ENCODE measurements at regions not wholly inside any gene's neighbourhood (a gene's known extent, or its start where the extent isn't known, plus 50 kb on each side); places are given as distances from the start of the nearest gene placed in this dataset.
"Not testable (repeated sequence)": the region's sequence is repeated elsewhere in the genome, so short reads cannot be mapped to it uniquely, and the experiment has no call there.

GRCh38 chr4:26242451-26242850 lies 78.4 kb upstream of the RBPJ start:
- peaks cover 10% of the 10 kb centered on the region for H3K27me3 Mint-ChIP-seq (ENCODE audit: low read depth)
- POLR2A ChIA-PET: no interaction called here
- H3K4me3 Mint-ChIP-seq: no peak overlapping the region

GRCh38 chr4:26244138-26244537 lies 76.7 kb upstream of the RBPJ start:
- H3K36me3 Mint-ChIP-seq (ENCODE audit: low read depth); H3K4me1 Mint-ChIP-seq (ENCODE audit: low read depth); DNase-seq; H3K27me3 Mint-ChIP-seq (ENCODE audit: low read depth); H3K4me3 Mint-ChIP-seq; H3K9me3 Mint-ChIP-seq (ENCODE audit: insufficient read depth); POLR2A ChIA-PET; CTCF ChIA-PET; ATAC-seq; H3K27ac Mint-ChIP-seq: not testable (repeated sequence)

More at GRCh38 chr4:26242451-26242850, 78.4 kb upstream of the RBPJ start:
- DNase-seq: no peak
- Mint-ChIP-seq H3K27ac (no peak overlapping the region), H3K9me3 (ENCODE audit: insufficient read depth) (no peaks in the 10 kb centered on the region), H3K36me3 (ENCODE audit: low read depth) (no peaks in the 10 kb centered on the region), H3K4me1 (ENCODE audit: low read depth) (no peaks in the 10 kb centered on the region)
- CTCF ChIA-PET: no interaction called here
- ATAC-seq: no peak

GRCh38 chr4:26248647-26249046 lies 72.2 kb upstream of the RBPJ start:
- Mint-ChIP-seq H3K9me3 (ENCODE audit: insufficient read depth) (no peaks in the 10 kb centered on the region), H3K27me3 (ENCODE audit: low read depth) (peaks cover 5% of the 10 kb centered on the region), H3K36me3 (ENCODE audit: low read depth) (no peaks in the 10 kb centered on the region), H3K4me1 (ENCODE audit: low read depth) (peaks cover 3% of the 10 kb centered on the region), H3K27ac (no peak overlapping the region), H3K4me3 (no peak overlapping the region)
- ATAC-seq: no peak
- DNase-seq: no peak
- POLR2A ChIA-PET: interaction anchor here (0.6 kb wide), 1 partner anchor 385 kb away, joined by 3 read pairs; no protein-coding TSS in a partner anchor
- CTCF ChIA-PET: no interaction called here

GRCh38 chr4:26252349-26253025 lies 68.3 kb upstream of the RBPJ start:
- ATAC-seq (no peak), DNase-seq (no peak)
- ChIA-PET POLR2A (no interaction called here), CTCF (no interaction called here)
- Mint-ChIP-seq H3K4me3 (no peak overlapping the region), H3K27me3 (ENCODE audit: low read depth) (peaks cover 4% of the 10 kb centered on the region), H3K27ac (no peak overlapping the region), H3K9me3 (ENCODE audit: insufficient read depth) (no peaks in the 10 kb centered on the region), H3K4me1 (ENCODE audit: low read depth) (peaks cover 3% of the 10 kb centered on the region), H3K36me3 (ENCODE audit: low read depth) (no peaks in the 10 kb centered on the region)

GRCh38 chr4:26253968-26254367 lies 66.8 kb upstream of the RBPJ start:
- no peaks in the 10 kb centered on the region for H3K27me3 Mint-ChIP-seq (ENCODE audit: low read depth)
- ChIA-PET POLR2A (no interaction called here), CTCF (interaction anchor here (0.7 kb wide), 1 partner anchor 9 kb away, joined by 3 read pairs; no protein-coding TSS in a partner anchor)
- DNase-seq: no peak
- no peak for ATAC-seq
- H3K27ac Mint-ChIP-seq: no peak overlapping the region
- H3K9me3 Mint-ChIP-seq (ENCODE audit: insufficient read depth): no peaks in the 10 kb centered on the region
- no peak overlapping the region for H3K4me3 Mint-ChIP-seq
- peaks cover 3% of the 10 kb centered on the region for H3K4me1 Mint-ChIP-seq (ENCODE audit: low read depth)
- H3K36me3 Mint-ChIP-seq (ENCODE audit: low read depth): no peaks in the 10 kb centered on the region

GRCh38 chr4:26255989-26256388 lies 64.8 kb upstream of the RBPJ start:
- H3K36me3 Mint-ChIP-seq (ENCODE audit: low read depth): no peaks in the 10 kb centered on the region
- CTCF ChIA-PET: interaction anchor here (1.0 kb wide), 1 partner anchor 69 kb away, joined by 3 read pairs; no protein-coding TSS in a partner anchor
- DNase-seq (no peak), ATAC-seq (no peak)
- H3K27me3 Mint-ChIP-seq (ENCODE audit: low read depth): peaks cover 5% of the 10 kb centered on the region
- POLR2A ChIA-PET: no interaction called here
- H3K9me3 Mint-ChIP-seq (ENCODE audit: insufficient read depth): peaks cover 9% of the 10 kb centered on the region
- H3K27ac Mint-ChIP-seq: no peak overlapping the region
- peaks cover 3% of the 10 kb centered on the region for H3K4me1 Mint-ChIP-seq (ENCODE audit: low read depth)
- H3K4me3 Mint-ChIP-seq: no peak overlapping the region

- H3K4me3 Mint-ChIP-seq; H3K9me3 Mint-ChIP-seq (ENCODE audit: insufficient read depth); H3K36me3 Mint-ChIP-seq (ENCODE audit: low read depth); POLR2A ChIA-PET; DNase-seq; CTCF ChIA-PET; H3K4me1 Mint-ChIP-seq (ENCODE audit: low read depth); ATAC-seq; H3K27ac Mint-ChIP-seq: not testable (repeated sequence)
- peaks cover 12% of the 10 kb centered on the region for H3K27me3 Mint-ChIP-seq (ENCODE audit: low read depth)
Measured at GRCh38 chr4:26257444-26257843, 63.4 kb upstream of the RBPJ start.

- DNase-seq (no peak), ATAC-seq (no peak)
- Mint-ChIP-seq H3K36me3 (ENCODE audit: low read depth) (no peaks in the 10 kb centered on the region), H3K4me1 (ENCODE audit: low read depth) (no peaks in the 10 kb centered on the region), H3K9me3 (ENCODE audit: insufficient read depth) (peaks cover 9% of the 10 kb centered on the region), H3K4me3 (no peak overlapping the region), H3K27ac (no peak overlapping the region), H3K27me3 (ENCODE audit: low read depth) (peaks cover 15% of the 10 kb centered on the region)
- ChIA-PET CTCF (no interaction called here), POLR2A (no interaction called here)
Measured at GRCh38 chr4:26257850-26258249, 63.0 kb upstream of the RBPJ start.

GRCh38 chr4:26260571-26260970 lies 60.2 kb upstream of the RBPJ start:
- DNase-seq: no peak
- no peak for ATAC-seq
- peaks cover 9% of the 10 kb centered on the region for H3K9me3 Mint-ChIP-seq (ENCODE audit: insufficient read depth)
- H3K36me3 Mint-ChIP-seq (ENCODE audit: low read depth): no peaks in the 10 kb centered on the region
- no peak overlapping the region for H3K4me3 Mint-ChIP-seq
- H3K27ac Mint-ChIP-seq: no peak overlapping the region
- H3K27me3 Mint-ChIP-seq (ENCODE audit: low read depth): peaks cover 25% of the 10 kb centered on the region
- POLR2A ChIA-PET: no interaction called here
- CTCF ChIA-PET: no interaction called here
- no peaks in the 10 kb centered on the region for H3K4me1 Mint-ChIP-seq (ENCODE audit: low read depth)

- no peaks in the 10 kb centered on the region for H3K36me3 Mint-ChIP-seq (ENCODE audit: low read depth)
- H3K27ac Mint-ChIP-seq: no peak overlapping the region
- ATAC-seq: no peak
- CTCF ChIA-PET: no interaction called here
- H3K4me1 Mint-ChIP-seq (ENCODE audit: low read depth): no peaks in the 10 kb centered on the region
- peaks cover 25% of the 10 kb centered on the region for H3K27me3 Mint-ChIP-seq (ENCODE audit: low read depth)
- H3K4me3 Mint-ChIP-seq: no peak overlapping the region
- POLR2A ChIA-PET: no interaction called here
- DNase-seq: no peak
- H3K9me3 Mint-ChIP-seq (ENCODE audit: insufficient read depth): peaks cover 9% of the 10 kb centered on the region
Measured at GRCh38 chr4:26261405-26261804, 59.4 kb upstream of the RBPJ start.

GRCh38 chr4:26263165-26263564 lies 57.6 kb upstream of the RBPJ start:
- Mint-ChIP-seq H3K36me3 (ENCODE audit: low read depth) (no peaks in the 10 kb centered on the region), H3K4me3 (no peak overlapping the region), H3K4me1 (ENCODE audit: low read depth) (no peaks in the 10 kb centered on the region), H3K27ac (no peak overlapping the region), H3K9me3 (ENCODE audit: insufficient read depth) (peaks cover 9% of the 10 kb centered on the region), H3K27me3 (ENCODE audit: low read depth) (peaks cover 25% of the 10 kb centered on the region)
- no peak for ATAC-seq
- no peak for DNase-seq
- POLR2A ChIA-PET: no interaction called here
- CTCF ChIA-PET: interaction anchor here (0.7 kb wide), 1 partner anchor 9 kb away, joined by 3 read pairs; no protein-coding TSS in a partner anchor

GRCh38 chr4:26264109-26264508 lies 56.7 kb upstream of the RBPJ start:
- no peak for DNase-seq
- peaks cover 9% of the 10 kb centered on the region for H3K9me3 Mint-ChIP-seq (ENCODE audit: insufficient read depth)
- no peak overlapping the region for H3K27ac Mint-ChIP-seq
- ChIA-PET POLR2A (no interaction called here), CTCF (no interaction called here)
- ATAC-seq: no peak
- no peak overlapping the region for H3K4me3 Mint-ChIP-seq
- H3K36me3 Mint-ChIP-seq (ENCODE audit: low read depth): no peaks in the 10 kb centered on the region
- peaks cover 5% of the 10 kb centered on the region for H3K4me1 Mint-ChIP-seq (ENCODE audit: low read depth)
- H3K27me3 Mint-ChIP-seq (ENCODE audit: low read depth): peaks cover 25% of the 10 kb centered on the region

- ChIA-PET POLR2A (no interaction called here), CTCF (no interaction called here)
- Mint-ChIP-seq H3K4me1 (ENCODE audit: low read depth) (peaks cover 5% of the 10 kb centered on the region), H3K27me3 (ENCODE audit: low read depth) (peaks cover 17% of the 10 kb centered on the region), H3K27ac (no peak overlapping the region), H3K4me3 (no peak overlapping the region), H3K9me3 (ENCODE audit: insufficient read depth) (no peaks in the 10 kb centered on the region), H3K36me3 (ENCODE audit: low read depth) (no peaks in the 10 kb centered on the region)
- DNase-seq (no peak), ATAC-seq (no peak)
Measured at GRCh38 chr4:26267087-26267486, 53.7 kb upstream of the RBPJ start.
